ENCODE measurements at regions not wholly inside any gene's neighbourhood (a gene's known extent, or its start where the extent isn't known, plus 50 kb on each side); places are given as distances from the start of the nearest gene placed in this dataset.
"Not testable (repeated sequence)": the region's sequence is repeated elsewhere in the genome, so short reads cannot be mapped to it uniquely, and the experiment has no call there.

GRCh38 chr6:86477500-86478148 is 459.7 kb upstream of the HTR1E start:
- no peak for DNase-seq (ENCODE audit: low spot score)

GRCh38 chr6:86476311-86476710 is 461.0 kb upstream of the HTR1E start:
- no peak for DNase-seq (ENCODE audit: low spot score)

- DNase-seq (ENCODE audit: low spot score), result no peak
Measured at GRCh38 chr6:86474081-86474480, 463.2 kb upstream of the HTR1E start.

- no peak for DNase-seq (ENCODE audit: low spot score)
Measured at GRCh38 chr6:86471791-86472190, 465.5 kb upstream of the HTR1E start.

- DNase-seq (ENCODE audit: low spot score), result no peak
Measured at GRCh38 chr6:86459978-86460377, 477.4 kb upstream of the HTR1E start.

- no peak for DNase-seq (ENCODE audit: low spot score)
Measured at GRCh38 chr6:86456821-86457220, 480.5 kb upstream of the HTR1E start.

GRCh38 chr6:86453232-86453631 is 484.1 kb upstream of the HTR1E start:
- DNase-seq (ENCODE audit: low spot score), result no peak

GRCh38 chr6:86448398-86448797 is 488.9 kb upstream of the HTR1E start:
- no peak for DNase-seq (ENCODE audit: low spot score)

- DNase-seq (ENCODE audit: low spot score), result no peak
Measured at GRCh38 chr6:86440608-86441007, 496.7 kb upstream of the HTR1E start.

- DNase-seq (ENCODE audit: low spot score), result no peak
Measured at GRCh38 chr6:86423571-86423970, 513.8 kb upstream of the HTR1E start.

GRCh38 chr6:86412057-86412456 is 525.3 kb upstream of the HTR1E start:
- no peak for DNase-seq (ENCODE audit: low spot score)

- no peak for DNase-seq (ENCODE audit: low spot score)
Measured at GRCh38 chr6:86407128-86407527, 530.2 kb upstream of the HTR1E start.

GRCh38 chr6:86392850-86393249 is 544.5 kb upstream of the HTR1E start:
- DNase-seq (ENCODE audit: low spot score), result not testable (repeated sequence)

- DNase-seq (ENCODE audit: low spot score), result no peak
Measured at GRCh38 chr6:86380571-86381125, 556.7 kb upstream of the HTR1E start.

- DNase-seq (ENCODE audit: low spot score), result no peak
Measured at GRCh38 chr6:86357877-86358276, 579.5 kb upstream of the HTR1E start.

GRCh38 chr6:86355271-86355670 is 582.1 kb upstream of the HTR1E start:
- no peak for DNase-seq (ENCODE audit: low spot score)

- no peak for DNase-seq (ENCODE audit: low spot score)
Measured at GRCh38 chr6:86331919-86332318, 605.4 kb upstream of the HTR1E start.

GRCh38 chr6:86331265-86331840 is 606.0 kb upstream of the HTR1E start:
- no peak for DNase-seq (ENCODE audit: low spot score)

- DNase-seq (ENCODE audit: low spot score), result no peak
Measured at GRCh38 chr6:86306210-86306609, 631.1 kb upstream of the HTR1E start.

GRCh38 chr6:86285876-86286275 is 643.2 kb upstream of the SYNCRIP start:
- DNase-seq (ENCODE audit: low spot score), result no peak

GRCh38 chr6:86284809-86285480 is 642.3 kb upstream of the SYNCRIP start:
- not testable (repeated sequence) for DNase-seq (ENCODE audit: low spot score)

GRCh38 chr6:86283596-86283995 is 640.9 kb upstream of the SYNCRIP start:
- not testable (repeated sequence) for DNase-seq (ENCODE audit: low spot score)

- DNase-seq (ENCODE audit: low spot score), result no peak
Measured at GRCh38 chr6:86276056-86276455, 633.4 kb upstream of the SYNCRIP start.

All from mucosa of gallbladder (tissue), 1 donor.